GM23338 (cell line): ENCODE measurements at regions not wholly inside any gene's neighbourhood (a gene's known extent, or its start where the extent isn't known, plus 50 kb on each side); places are given as distances from the start of the nearest gene placed in this dataset.
A peak's percentile ranks its signal among the peaks of the same experiment; 100 is the strongest.

Source experiments
- ATAC-seq: fragments of 200-7000 bp; cut with Tn5 transposase; 3 replicates; pipeline ENCODE4 v1.9.1; 2020
- DNase-seq: peaks from one replicate; pipeline ENCODE4 v3.0.0-alpha.2; 2015; ENCODE audit warnings: low spot score
- H2AFZ ChIP-seq: fragments of 200-600 bp; sonication (generic); 2 replicates; pipeline ENCODE4 v1.8.0; 2016; ENCODE audit warnings: antibody characterized with exemption, mild to moderate bottlenecking, moderate library complexity
- H3F3A ChIP-seq: fragments of 200-600 bp; sonication (generic); replicated peaks from 2 replicates; pipeline ENCODE4 v1.8.0; 2017; ENCODE audit warnings: antibody characterized with exemption, mixed run types, low read depth
- H3K27ac ChIP-seq: fragments of 200-600 bp; sonication (generic); 2 replicates; pipeline ENCODE4 v1.6.1; 2016; ENCODE audit warnings: low read depth
- H3K27me3 ChIP-seq: fragments of 200-600 bp; sonication (generic); 2 replicates; pipeline ENCODE4 v1.8.0; 2016; ENCODE audit warnings: mild to moderate bottlenecking, mixed run types, moderate library complexity; ENCODE audit not compliant: insufficient read depth
- H3K36me3 ChIP-seq: fragments of 200-600 bp; sonication (generic); 2 replicates; pipeline ENCODE4 v1.8.0; 2016; ENCODE audit warnings: mild to moderate bottlenecking; ENCODE audit not compliant: insufficient read depth
- H3K4me1 ChIP-seq: fragments of 200-600 bp; sonication (generic); 2 replicates; pipeline ENCODE4 v1.8.0; 2016; ENCODE audit warnings: mild to moderate bottlenecking, moderate library complexity; ENCODE audit not compliant: insufficient read depth
- H3K4me2 ChIP-seq: fragments of 200-600 bp; sonication (generic); 2 replicates; pipeline ENCODE4 v1.7.1; 2017; ENCODE audit warnings: mixed run types
- H3K4me3 ChIP-seq: fragments of 200-600 bp; sonication (generic); 2 replicates; pipeline ENCODE4 v1.6.1; 2016; ENCODE audit warnings: mixed run types
- H3K79me2 ChIP-seq: fragments of 200-600 bp; sonication (generic); replicated peaks from 2 replicates; pipeline ENCODE4 v1.8.0; 2017; ENCODE audit warnings: mild to moderate bottlenecking; ENCODE audit not compliant: insufficient read depth
- H3K9me2 ChIP-seq: fragments of 200-600 bp; sonication (generic); 2 replicates; pipeline ENCODE4 v1.8.0; 2017; ENCODE audit not compliant: insufficient read depth
- H4K20me1 ChIP-seq: fragments of 200-600 bp; sonication (generic); replicated peaks from 2 replicates; pipeline ENCODE4 v1.8.0; 2017; ENCODE audit warnings: mild to moderate bottlenecking; ENCODE audit not compliant: insufficient read depth
- H3K27ac Mint-ChIP-seq: 2 replicates; pipeline ENCODE4 v1.8.0; 2020; ENCODE audit warnings: inconsistent platforms, mild to moderate bottlenecking, moderate library complexity, mixed read lengths
- H3K27me3 Mint-ChIP-seq: 3 replicates; pipeline ENCODE4 v1.8.0; 2022; ENCODE audit warnings: low read depth, mild to moderate bottlenecking, moderate library complexity, mixed read lengths, inconsistent platforms; ENCODE audit not compliant: insufficient read depth, poor library complexity
- H3K36me3 Mint-ChIP-seq: 3 replicates; pipeline ENCODE4 v1.8.0; 2021; ENCODE audit warnings: low read depth, mild to moderate bottlenecking, inconsistent platforms, moderate library complexity, mixed read lengths
- H3K4me1 Mint-ChIP-seq: 3 replicates; pipeline ENCODE4 v1.8.0; 2020; ENCODE audit warnings: mild to moderate bottlenecking, inconsistent platforms, mixed read lengths
- H3K4me3 Mint-ChIP-seq: 3 replicates; pipeline ENCODE4 v1.8.0; 2021; ENCODE audit warnings: moderate library complexity, mild to moderate bottlenecking, inconsistent platforms, mixed read lengths
- H3K9me3 Mint-ChIP-seq: 3 replicates; pipeline ENCODE4 v1.8.0; 2020; ENCODE audit warnings: moderate library complexity, mild to moderate bottlenecking, inconsistent platforms, mixed read lengths
- CREB1 ChIP-seq: fragments of 250-450 bp; sonication (Bioruptor Pico); IDR thresholded peaks from 2 replicates; pipeline ENCODE4 v1.5.0; 2020; ENCODE audit warnings: low read depth, mild to moderate bottlenecking, moderate library complexity
- ETS1 ChIP-seq: IDR thresholded peaks from 2 replicates; pipeline ENCODE4 v1.6.1; 2016; ENCODE audit warnings: antibody characterized with exemption
- EZH2phosphoT487 ChIP-seq: fragments of 200-600 bp; sonication (generic); IDR thresholded peaks from one replicate; pipeline ENCODE4 v1.8.1; 2018; ENCODE audit warnings: antibody characterized with exemption; ENCODE audit not compliant: unreplicated experiment
- REST ChIP-seq: IDR thresholded peaks from one replicate; pipeline ENCODE4 v1.6.1; 2018; ENCODE audit warnings: antibody characterized with exemption; ENCODE audit not compliant: unreplicated experiment
- TF ChIP-seq, protein P1 (sequence below), 2 experiments: fragments of 200-600 bp in 1 of 2; sonication (generic) in 1 of 2; conservative IDR thresholded peaks; 2 replicates each; pipeline versions ENCODE4 v1.5.1 to v1.6.1; 2016 to 2017; ENCODE audit warnings: antibody characterized with exemption in 2 of 2, low read depth in 2 of 2, mild to moderate bottlenecking in 2 of 2, moderate library complexity in 1 of 2
- TF ChIP-seq, protein P2 (sequence below): fragments of 250-450 bp; sonication (Bioruptor Pico); IDR thresholded peaks from 2 replicates; pipeline ENCODE4 v1.5.0; 2020; ENCODE audit warnings: mild to moderate bottlenecking, moderate library complexity

DNA sequence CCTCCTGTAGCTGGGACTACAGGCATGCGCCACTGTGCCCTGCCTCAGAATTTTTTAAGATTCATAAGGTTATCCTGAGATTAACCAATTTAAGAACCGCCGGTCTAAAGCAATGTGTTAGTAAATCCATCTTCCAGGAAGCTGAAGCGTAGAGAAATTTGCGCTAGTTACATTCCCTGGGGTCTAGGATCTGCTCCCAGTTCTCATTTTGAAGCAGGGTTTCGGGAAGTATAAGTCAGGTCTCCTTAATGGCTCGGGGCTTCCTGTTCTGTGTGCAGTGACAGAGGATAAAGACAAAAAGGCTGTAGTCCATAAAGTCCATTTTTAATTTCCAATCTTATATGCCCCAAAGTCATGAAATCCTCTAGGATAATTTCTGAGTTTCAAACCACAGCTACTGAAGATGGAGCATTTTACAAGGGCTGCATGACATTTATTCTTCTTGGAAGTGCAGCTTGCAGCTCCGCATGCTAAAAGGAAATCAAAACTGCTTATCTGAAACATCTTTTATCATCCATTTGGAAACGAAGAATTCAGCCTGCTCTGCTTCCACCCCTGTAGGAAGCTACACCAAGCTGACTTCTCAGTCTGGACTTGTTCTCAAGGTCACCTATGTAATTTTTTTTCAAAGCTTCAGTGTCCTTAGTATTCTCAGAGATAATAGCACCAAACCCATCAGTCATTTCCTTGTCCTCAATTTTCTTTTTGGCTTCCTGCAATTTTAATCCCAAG, 326.1 kb downstream of the PRL start (continued):
- TF ChIP-seq REST (no peak), CREB1 (no peak)
- TF ChIP-seq, protein P1, sequence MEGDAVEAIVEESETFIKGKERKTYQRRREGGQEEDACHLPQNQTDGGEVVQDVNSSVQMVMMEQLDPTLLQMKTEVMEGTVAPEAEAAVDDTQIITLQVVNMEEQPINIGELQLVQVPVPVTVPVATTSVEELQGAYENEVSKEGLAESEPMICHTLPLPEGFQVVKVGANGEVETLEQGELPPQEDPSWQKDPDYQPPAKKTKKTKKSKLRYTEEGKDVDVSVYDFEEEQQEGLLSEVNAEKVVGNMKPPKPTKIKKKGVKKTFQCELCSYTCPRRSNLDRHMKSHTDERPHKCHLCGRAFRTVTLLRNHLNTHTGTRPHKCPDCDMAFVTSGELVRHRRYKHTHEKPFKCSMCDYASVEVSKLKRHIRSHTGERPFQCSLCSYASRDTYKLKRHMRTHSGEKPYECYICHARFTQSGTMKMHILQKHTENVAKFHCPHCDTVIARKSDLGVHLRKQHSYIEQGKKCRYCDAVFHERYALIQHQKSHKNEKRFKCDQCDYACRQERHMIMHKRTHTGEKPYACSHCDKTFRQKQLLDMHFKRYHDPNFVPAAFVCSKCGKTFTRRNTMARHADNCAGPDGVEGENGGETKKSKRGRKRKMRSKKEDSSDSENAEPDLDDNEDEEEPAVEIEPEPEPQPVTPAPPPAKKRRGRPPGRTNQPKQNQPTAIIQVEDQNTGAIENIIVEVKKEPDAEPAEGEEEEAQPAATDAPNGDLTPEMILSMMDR (conservative IDR thresholded peaks at IDR 0.05; ENCODE audit: low read depth in 2 of 2), result no peak

GRCh38 chr6:21971541-21971940, 325.3 kb downstream of the PRL start:
- Histone ChIP-seq H3K4me2 (no peak overlapping the region), H3K27ac (no peak overlapping the region), H3K4me3 (no peak overlapping the region), H3K36me3 (no peaks in the 10 kb centered on the region), H3F3A (no peaks in the 10 kb centered on the region), H3K4me1 (peaks cover 20% of the 10 kb centered on the region), H3K27me3 (no peaks in the 10 kb centered on the region), H3K9me2 (peaks cover 6% of the 10 kb centered on the region; the same call in 1 of the 2 replicates), H2AFZ (no peak overlapping the region), H3K79me2 (peaks cover 34% of the 10 kb centered on the region), H4K20me1 (no peaks in the 10 kb centered on the region; the same call in 1 of the 2 replicates)
- H3K36me3 Mint-ChIP-seq, result peaks cover 25% of the 10 kb centered on the region; the same call in 2 of the 3 replicates
- H3K27ac Mint-ChIP-seq, result peak overlapping the region; percentile 33
- H3K9me3 Mint-ChIP-seq, result peaks cover 4% of the 10 kb centered on the region; the same call in 2 of the 3 replicates
- no peak overlapping the region for H3K4me3 Mint-ChIP-seq
- ATAC-seq (peak; percentile 69), DNase-seq (no peak)
- peaks cover 38% of the 10 kb centered on the region for H3K4me1 Mint-ChIP-seq
- no peaks in the 10 kb centered on the region for H3K27me3 Mint-ChIP-seq
- no peak for TF ChIP-seq REST
- TF ChIP-seq CREB1, result no peak
- TF ChIP-seq ETS1, result no peak
- TF ChIP-seq, protein P2, sequence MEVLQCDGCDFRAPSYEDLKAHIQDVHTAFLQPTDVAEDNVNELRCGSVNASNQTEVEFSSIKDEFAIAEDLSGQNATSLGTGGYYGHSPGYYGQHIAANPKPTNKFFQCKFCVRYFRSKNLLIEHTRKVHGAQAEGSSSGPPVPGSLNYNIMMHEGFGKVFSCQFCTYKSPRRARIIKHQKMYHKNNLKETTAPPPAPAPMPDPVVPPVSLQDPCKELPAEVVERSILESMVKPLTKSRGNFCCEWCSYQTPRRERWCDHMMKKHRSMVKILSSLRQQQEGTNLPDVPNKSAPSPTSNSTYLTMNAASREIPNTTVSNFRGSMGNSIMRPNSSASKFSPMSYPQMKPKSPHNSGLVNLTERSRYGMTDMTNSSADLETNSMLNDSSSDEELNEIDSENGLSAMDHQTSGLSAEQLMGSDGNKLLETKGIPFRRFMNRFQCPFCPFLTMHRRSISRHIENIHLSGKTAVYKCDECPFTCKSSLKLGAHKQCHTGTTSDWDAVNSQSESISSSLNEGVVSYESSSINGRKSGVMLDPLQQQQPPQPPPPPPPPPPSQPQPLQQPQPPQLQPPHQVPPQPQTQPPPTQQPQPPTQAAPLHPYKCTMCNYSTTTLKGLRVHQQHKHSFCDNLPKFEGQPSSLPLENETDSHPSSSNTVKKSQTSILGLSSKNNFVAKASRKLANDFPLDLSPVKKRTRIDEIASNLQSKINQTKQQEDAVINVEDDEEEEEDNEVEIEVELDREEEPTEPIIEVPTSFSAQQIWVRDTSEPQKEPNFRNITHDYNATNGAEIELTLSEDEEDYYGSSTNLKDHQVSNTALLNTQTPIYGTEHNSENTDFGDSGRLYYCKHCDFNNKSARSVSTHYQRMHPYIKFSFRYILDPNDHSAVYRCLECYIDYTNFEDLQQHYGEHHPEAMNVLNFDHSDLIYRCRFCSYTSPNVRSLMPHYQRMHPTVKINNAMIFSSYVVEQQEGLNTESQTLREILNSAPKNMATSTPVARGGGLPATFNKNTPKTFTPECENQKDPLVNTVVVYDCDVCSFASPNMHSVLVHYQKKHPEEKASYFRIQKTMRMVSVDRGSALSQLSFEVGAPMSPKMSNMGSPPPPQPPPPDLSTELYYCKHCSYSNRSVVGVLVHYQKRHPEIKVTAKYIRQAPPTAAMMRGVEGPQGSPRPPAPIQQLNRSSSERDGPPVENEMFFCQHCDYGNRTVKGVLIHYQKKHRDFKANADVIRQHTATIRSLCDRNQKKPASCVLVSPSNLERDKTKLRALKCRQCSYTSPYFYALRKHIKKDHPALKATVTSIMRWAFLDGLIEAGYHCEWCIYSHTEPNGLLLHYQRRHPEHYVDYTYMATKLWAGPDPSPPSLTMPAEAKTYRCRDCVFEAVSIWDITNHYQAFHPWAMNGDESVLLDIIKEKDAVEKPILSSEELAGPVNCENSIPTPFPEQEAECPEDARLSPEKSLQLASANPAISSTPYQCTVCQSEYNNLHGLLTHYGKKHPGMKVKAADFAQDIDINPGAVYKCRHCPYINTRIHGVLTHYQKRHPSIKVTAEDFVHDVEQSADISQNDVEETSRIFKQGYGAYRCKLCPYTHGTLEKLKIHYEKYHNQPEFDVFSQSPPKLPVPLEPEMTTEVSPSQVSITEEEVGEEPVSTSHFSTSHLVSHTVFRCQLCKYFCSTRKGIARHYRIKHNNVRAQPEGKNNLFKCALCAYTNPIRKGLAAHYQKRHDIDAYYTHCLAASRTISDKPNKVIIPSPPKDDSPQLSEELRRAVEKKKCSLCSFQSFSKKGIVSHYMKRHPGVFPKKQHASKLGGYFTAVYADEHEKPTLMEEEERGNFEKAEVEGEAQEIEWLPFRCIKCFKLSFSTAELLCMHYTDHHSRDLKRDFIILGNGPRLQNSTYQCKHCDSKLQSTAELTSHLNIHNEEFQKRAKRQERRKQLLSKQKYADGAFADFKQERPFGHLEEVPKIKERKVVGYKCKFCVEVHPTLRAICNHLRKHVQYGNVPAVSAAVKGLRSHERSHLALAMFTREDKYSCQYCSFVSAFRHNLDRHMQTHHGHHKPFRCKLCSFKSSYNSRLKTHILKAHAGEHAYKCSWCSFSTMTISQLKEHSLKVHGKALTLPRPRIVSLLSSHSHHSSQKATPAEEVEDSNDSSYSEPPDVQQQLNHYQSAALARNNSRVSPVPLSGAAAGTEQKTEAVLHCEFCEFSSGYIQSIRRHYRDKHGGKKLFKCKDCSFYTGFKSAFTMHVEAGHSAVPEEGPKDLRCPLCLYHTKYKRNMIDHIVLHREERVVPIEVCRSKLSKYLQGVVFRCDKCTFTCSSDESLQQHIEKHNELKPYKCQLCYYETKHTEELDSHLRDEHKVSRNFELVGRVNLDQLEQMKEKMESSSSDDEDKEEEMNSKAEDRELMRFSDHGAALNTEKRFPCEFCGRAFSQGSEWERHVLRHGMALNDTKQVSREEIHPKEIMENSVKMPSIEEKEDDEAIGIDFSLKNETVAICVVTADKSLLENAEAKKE (CRISPR knock-in tag), result no peak
- no peak for TF ChIP-seq EZH2phosphoT487
